ENCODE measurements at regions not wholly inside any gene's neighbourhood (a gene's known extent, or its start where the extent isn't known, plus 50 kb on each side); places are given as distances from the start of the nearest gene placed in this dataset.

DNA sequence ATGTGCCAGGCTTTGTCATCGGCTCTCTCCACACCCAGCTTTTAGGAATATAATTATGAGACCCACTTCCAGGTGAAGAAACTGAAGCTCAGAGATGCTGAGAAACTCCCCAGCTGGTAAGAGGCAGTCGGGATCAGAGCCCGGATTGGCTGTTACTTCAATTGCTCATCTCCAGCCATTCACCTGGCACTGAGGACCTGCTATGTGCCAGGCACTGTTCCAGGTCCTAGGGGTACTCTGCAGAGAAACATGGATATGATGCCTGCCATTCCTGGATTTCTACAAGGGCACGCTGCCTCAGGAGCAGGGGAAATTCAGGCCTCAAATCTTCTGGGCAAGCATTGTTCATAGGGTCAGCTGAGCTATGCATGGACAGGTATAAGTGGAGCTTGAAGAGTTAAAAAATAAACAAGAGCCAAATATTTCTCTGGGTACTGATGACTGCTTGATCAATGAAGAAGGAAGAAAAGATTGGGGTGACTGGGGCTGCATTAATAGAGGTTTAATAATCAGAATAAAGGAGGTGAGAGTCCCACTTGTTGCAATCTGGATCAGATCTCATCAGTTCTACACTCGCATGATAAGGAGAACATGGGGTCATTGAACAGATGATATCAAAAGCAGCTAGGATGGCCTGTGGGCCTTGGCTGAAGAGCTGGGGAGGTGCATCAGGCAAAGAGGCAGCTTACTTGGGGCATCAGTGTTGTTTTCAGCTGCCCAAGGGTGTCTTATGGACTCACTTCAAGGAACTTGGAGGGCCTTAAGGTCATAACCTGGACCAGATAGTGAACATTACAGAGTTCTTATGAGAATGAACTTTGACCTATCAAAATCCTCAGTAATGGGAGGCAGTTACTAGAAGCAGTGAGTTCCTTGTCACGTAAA lies 80.9 kb upstream of the TOX2 start (continued):
- TF ChIP-seq, protein P1, sequence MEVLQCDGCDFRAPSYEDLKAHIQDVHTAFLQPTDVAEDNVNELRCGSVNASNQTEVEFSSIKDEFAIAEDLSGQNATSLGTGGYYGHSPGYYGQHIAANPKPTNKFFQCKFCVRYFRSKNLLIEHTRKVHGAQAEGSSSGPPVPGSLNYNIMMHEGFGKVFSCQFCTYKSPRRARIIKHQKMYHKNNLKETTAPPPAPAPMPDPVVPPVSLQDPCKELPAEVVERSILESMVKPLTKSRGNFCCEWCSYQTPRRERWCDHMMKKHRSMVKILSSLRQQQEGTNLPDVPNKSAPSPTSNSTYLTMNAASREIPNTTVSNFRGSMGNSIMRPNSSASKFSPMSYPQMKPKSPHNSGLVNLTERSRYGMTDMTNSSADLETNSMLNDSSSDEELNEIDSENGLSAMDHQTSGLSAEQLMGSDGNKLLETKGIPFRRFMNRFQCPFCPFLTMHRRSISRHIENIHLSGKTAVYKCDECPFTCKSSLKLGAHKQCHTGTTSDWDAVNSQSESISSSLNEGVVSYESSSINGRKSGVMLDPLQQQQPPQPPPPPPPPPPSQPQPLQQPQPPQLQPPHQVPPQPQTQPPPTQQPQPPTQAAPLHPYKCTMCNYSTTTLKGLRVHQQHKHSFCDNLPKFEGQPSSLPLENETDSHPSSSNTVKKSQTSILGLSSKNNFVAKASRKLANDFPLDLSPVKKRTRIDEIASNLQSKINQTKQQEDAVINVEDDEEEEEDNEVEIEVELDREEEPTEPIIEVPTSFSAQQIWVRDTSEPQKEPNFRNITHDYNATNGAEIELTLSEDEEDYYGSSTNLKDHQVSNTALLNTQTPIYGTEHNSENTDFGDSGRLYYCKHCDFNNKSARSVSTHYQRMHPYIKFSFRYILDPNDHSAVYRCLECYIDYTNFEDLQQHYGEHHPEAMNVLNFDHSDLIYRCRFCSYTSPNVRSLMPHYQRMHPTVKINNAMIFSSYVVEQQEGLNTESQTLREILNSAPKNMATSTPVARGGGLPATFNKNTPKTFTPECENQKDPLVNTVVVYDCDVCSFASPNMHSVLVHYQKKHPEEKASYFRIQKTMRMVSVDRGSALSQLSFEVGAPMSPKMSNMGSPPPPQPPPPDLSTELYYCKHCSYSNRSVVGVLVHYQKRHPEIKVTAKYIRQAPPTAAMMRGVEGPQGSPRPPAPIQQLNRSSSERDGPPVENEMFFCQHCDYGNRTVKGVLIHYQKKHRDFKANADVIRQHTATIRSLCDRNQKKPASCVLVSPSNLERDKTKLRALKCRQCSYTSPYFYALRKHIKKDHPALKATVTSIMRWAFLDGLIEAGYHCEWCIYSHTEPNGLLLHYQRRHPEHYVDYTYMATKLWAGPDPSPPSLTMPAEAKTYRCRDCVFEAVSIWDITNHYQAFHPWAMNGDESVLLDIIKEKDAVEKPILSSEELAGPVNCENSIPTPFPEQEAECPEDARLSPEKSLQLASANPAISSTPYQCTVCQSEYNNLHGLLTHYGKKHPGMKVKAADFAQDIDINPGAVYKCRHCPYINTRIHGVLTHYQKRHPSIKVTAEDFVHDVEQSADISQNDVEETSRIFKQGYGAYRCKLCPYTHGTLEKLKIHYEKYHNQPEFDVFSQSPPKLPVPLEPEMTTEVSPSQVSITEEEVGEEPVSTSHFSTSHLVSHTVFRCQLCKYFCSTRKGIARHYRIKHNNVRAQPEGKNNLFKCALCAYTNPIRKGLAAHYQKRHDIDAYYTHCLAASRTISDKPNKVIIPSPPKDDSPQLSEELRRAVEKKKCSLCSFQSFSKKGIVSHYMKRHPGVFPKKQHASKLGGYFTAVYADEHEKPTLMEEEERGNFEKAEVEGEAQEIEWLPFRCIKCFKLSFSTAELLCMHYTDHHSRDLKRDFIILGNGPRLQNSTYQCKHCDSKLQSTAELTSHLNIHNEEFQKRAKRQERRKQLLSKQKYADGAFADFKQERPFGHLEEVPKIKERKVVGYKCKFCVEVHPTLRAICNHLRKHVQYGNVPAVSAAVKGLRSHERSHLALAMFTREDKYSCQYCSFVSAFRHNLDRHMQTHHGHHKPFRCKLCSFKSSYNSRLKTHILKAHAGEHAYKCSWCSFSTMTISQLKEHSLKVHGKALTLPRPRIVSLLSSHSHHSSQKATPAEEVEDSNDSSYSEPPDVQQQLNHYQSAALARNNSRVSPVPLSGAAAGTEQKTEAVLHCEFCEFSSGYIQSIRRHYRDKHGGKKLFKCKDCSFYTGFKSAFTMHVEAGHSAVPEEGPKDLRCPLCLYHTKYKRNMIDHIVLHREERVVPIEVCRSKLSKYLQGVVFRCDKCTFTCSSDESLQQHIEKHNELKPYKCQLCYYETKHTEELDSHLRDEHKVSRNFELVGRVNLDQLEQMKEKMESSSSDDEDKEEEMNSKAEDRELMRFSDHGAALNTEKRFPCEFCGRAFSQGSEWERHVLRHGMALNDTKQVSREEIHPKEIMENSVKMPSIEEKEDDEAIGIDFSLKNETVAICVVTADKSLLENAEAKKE (CRISPR knock-in tag; IDR thresholded peaks at IDR 0.05) = no peak
- TF ChIP-seq, protein P2, sequence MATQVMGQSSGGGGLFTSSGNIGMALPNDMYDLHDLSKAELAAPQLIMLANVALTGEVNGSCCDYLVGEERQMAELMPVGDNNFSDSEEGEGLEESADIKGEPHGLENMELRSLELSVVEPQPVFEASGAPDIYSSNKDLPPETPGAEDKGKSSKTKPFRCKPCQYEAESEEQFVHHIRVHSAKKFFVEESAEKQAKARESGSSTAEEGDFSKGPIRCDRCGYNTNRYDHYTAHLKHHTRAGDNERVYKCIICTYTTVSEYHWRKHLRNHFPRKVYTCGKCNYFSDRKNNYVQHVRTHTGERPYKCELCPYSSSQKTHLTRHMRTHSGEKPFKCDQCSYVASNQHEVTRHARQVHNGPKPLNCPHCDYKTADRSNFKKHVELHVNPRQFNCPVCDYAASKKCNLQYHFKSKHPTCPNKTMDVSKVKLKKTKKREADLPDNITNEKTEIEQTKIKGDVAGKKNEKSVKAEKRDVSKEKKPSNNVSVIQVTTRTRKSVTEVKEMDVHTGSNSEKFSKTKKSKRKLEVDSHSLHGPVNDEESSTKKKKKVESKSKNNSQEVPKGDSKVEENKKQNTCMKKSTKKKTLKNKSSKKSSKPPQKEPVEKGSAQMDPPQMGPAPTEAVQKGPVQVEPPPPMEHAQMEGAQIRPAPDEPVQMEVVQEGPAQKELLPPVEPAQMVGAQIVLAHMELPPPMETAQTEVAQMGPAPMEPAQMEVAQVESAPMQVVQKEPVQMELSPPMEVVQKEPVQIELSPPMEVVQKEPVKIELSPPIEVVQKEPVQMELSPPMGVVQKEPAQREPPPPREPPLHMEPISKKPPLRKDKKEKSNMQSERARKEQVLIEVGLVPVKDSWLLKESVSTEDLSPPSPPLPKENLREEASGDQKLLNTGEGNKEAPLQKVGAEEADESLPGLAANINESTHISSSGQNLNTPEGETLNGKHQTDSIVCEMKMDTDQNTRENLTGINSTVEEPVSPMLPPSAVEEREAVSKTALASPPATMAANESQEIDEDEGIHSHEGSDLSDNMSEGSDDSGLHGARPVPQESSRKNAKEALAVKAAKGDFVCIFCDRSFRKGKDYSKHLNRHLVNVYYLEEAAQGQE (IDR thresholded peaks at IDR 0.05; ENCODE audit: unreplicated experiment) = no peak
- TF ChIP-seq EZH2phosphoT487 (IDR thresholded peaks at IDR 0.05; ENCODE audit: unreplicated experiment) (no peak), ZNF114 (CRISPR knock-in tag; IDR thresholded peaks at IDR 0.05) (no peak), POLR2AphosphoS5 (IDR thresholded peaks at IDR 0.05; ENCODE audit: low read depth) (no peak), CREB1 (CRISPR knock-in tag; IDR thresholded peaks at IDR 0.05; ENCODE audit: low read depth) (no peak), EZH2 (IDR thresholded peaks at IDR 0.05; ENCODE audit: low read depth, unreplicated experiment) (no peak), STAT1 (IDR thresholded peaks at IDR 0.05; ENCODE audit: unreplicated experiment) (no peak)
- TF ChIP-seq, protein P3, sequence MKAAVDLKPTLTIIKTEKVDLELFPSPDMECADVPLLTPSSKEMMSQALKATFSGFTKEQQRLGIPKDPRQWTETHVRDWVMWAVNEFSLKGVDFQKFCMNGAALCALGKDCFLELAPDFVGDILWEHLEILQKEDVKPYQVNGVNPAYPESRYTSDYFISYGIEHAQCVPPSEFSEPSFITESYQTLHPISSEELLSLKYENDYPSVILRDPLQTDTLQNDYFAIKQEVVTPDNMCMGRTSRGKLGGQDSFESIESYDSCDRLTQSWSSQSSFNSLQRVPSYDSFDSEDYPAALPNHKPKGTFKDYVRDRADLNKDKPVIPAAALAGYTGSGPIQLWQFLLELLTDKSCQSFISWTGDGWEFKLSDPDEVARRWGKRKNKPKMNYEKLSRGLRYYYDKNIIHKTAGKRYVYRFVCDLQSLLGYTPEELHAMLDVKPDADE (IDR thresholded peaks at IDR 0.05) = no peak
